SK-N-SH (cell line): ENCODE measurements at regions not wholly inside any gene's neighbourhood (a gene's known extent, or its start where the extent isn't known, plus 50 kb on each side); places are given as distances from the start of the nearest gene placed in this dataset.

Experiments
- CTCF ChIA-PET: fragments of 300-600, 350-600 bp; formaldehyde crosslinking; extraction: SDS; loops from one replicate; lab custom pipeline; 2021; lab: Yijun Ruan, JAX
- POLR2A ChIA-PET: fragments of 350-600 bp; sonication (Branson Sonifier 250); formaldehyde crosslinking; extraction: SDS; loops from one replicate; lab custom pipeline; 2020; ENCODE audit warnings: antibody characterized with exemption, inconsistent platforms; lab: Yijun Ruan, JAX
- DNase-seq: peaks from one replicate; pipeline ENCODE4 v3.0.0; 2012
- H2AFZ ChIP-seq: fragments of 200-600 bp; sonication (generic); 2 replicates; pipeline ENCODE4 v1.8.1; 2016; ENCODE audit warnings: antibody characterized with exemption, mild to moderate bottlenecking, low read depth
- H3F3A ChIP-seq: fragments of 200-600 bp; sonication (generic); replicated peaks from 2 replicates; pipeline ENCODE3; 2016; ENCODE audit warnings: antibody characterized with exemption, mild to moderate bottlenecking; ENCODE audit not compliant: insufficient read depth
- H3K27ac ChIP-seq, 2 experiments: fragments of 200-500 bp in 1 of 2; fragments of 200-600 bp in 1 of 2; sonication (Bioruptor generic) in 1 of 2; sonication (generic), shearing (Covaris generic) in 1 of 2; 2 replicates each; pipeline versions ENCODE4 v1.5.1 to v1.6.1; 2014 to 2016; ENCODE audit warnings: low read depth in 2 of 2, inconsistent platforms in 1 of 2, low read length in 1 of 2, mild to moderate bottlenecking in 1 of 2, mixed read lengths in 1 of 2
- H3K27me3 ChIP-seq: fragments of 200-600 bp; sonication (generic), shearing (Covaris generic); 2 replicates; pipeline ENCODE4 v1.6.1; 2016; ENCODE audit warnings: mixed run types; ENCODE audit not compliant: insufficient read depth
- H3K36me3 ChIP-seq, 2 experiments: fragments of 200-500 bp in 1 of 2; fragments of 200-600 bp in 1 of 2; sonication (Bioruptor generic) in 1 of 2; sonication (generic) in 1 of 2; replicated peaks in 1 of 2; 2 replicates each; pipeline versions ENCODE3 to v1.5.1; 2014 to 2016; ENCODE audit warnings: low read length in 1 of 2, mild to moderate bottlenecking in 1 of 2; ENCODE audit not compliant: insufficient read depth in 2 of 2, control insufficient read depth in 1 of 2
- H3K4me1 ChIP-seq, 2 experiments: fragments of 200-500 bp in 1 of 2; fragments of 200-600 bp in 1 of 2; sonication (Bioruptor generic) in 1 of 2; sonication (generic), shearing (Covaris generic) in 1 of 2; 2 replicates each; pipeline versions ENCODE4 v1.5.1 to v1.6.1; 2014 to 2016; ENCODE audit warnings: low read depth in 1 of 2, low read length in 1 of 2, mixed run types in 1 of 2; ENCODE audit not compliant: insufficient read depth in 2 of 2, control insufficient read depth in 1 of 2
- H3K4me2 ChIP-seq: fragments of 200-600 bp; sonication (generic), shearing (Covaris generic); 2 replicates; pipeline ENCODE4 v1.6.1; 2017; ENCODE audit warnings: mixed run types
- H3K4me3 ChIP-seq, 2 experiments: fragments of 200-500 bp in 1 of 2; fragments of 200-600 bp in 1 of 2; sonication (Bioruptor generic) in 1 of 2; sonication (generic), shearing (Covaris generic) in 1 of 2; 2 replicates each; pipeline versions ENCODE4 v1.5.1 to v1.8.1; 2014 to 2016; ENCODE audit warnings: low read depth in 2 of 2, inconsistent platforms in 1 of 2, low read length in 1 of 2, mild to moderate bottlenecking in 1 of 2, mixed read lengths in 1 of 2, moderate library complexity in 1 of 2
- H3K79me2 ChIP-seq: fragments of 200-600 bp; sonication (generic); 2 replicates; pipeline ENCODE4 v1.8.1; 2017; ENCODE audit warnings: mild to moderate bottlenecking; ENCODE audit not compliant: insufficient read depth
- H3K9ac ChIP-seq: fragments of 200-600 bp; sonication (generic); 2 replicates; pipeline ENCODE4 v1.6.1; 2017; ENCODE audit warnings: mixed run types
- H3K9me2 ChIP-seq: fragments of 200-600 bp; sonication (generic); 2 replicates; pipeline ENCODE4 v1.6.1; 2017; ENCODE audit warnings: mixed run types
- H3K9me3 ChIP-seq: fragments of 200-600 bp; sonication (generic); 2 replicates; pipeline ENCODE4 v1.6.1; 2017; ENCODE audit warnings: mixed run types, mild to moderate bottlenecking, moderate library complexity
- H4K20me1 ChIP-seq: fragments of 200-600 bp; sonication (generic); 2 replicates; pipeline ENCODE4 v1.6.1; 2017; ENCODE audit warnings: mild to moderate bottlenecking, mixed run types; ENCODE audit not compliant: insufficient read depth
- ELF1 ChIP-seq: IDR thresholded peaks from 2 replicates; pipeline ENCODE4 v1.4.0; 2012
- EP300 ChIP-seq, 2 experiments: IDR thresholded peaks; 2 replicates each; pipeline versions ENCODE4 v1.4.0 to v1.6.1; 2012; ENCODE audit warnings: borderline replicate concordance in 1 of 2, low read depth in 1 of 2, low read length in 1 of 2
- EZH2phosphoT487 ChIP-seq: fragments of 200-600 bp; sonication (generic); IDR thresholded peaks from 2 replicates; pipeline ENCODE4 v1.6.1; 2017; ENCODE audit warnings: low read depth, mixed run types, mild to moderate bottlenecking, antibody characterized with exemption, moderate library complexity, borderline replicate concordance
- FOSL2 ChIP-seq: IDR thresholded peaks from 2 replicates; pipeline ENCODE4 v1.4.0; 2012; ENCODE audit warnings: low read depth, mild to moderate bottlenecking, moderate library complexity, borderline replicate concordance
- FOXM1 ChIP-seq: IDR thresholded peaks from 2 replicates; pipeline ENCODE4 v1.4.0; 2012; ENCODE audit warnings: low read depth, mild to moderate bottlenecking
- GATA2 ChIP-seq: sonication (generic); formaldehyde crosslinking; IDR thresholded peaks from 2 replicates; pipeline ENCODE4 v1.5.0; 2020; ENCODE audit warnings: mild to moderate bottlenecking, missing genetic modification reagents
- MAX ChIP-seq: IDR thresholded peaks from 2 replicates; pipeline ENCODE4 v1.4.0; 2012; ENCODE audit warnings: low read depth
- MXI1 ChIP-seq: IDR thresholded peaks from 2 replicates; pipeline ENCODE4 v1.6.1; 2012; ENCODE audit warnings: mild to moderate bottlenecking, low read depth, low read length, improper control_type of control experiment
- NRF1 ChIP-seq: IDR thresholded peaks from 2 replicates; pipeline ENCODE4 v1.6.1; 2012; ENCODE audit warnings: low read depth, mild to moderate bottlenecking, low read length
- POLR2AphosphoS5 ChIP-seq: IDR thresholded peaks from 2 replicates; pipeline ENCODE4 v1.6.1; 2012; ENCODE audit warnings: low read depth, low read length
- REST ChIP-seq: IDR thresholded peaks from 2 replicates; pipeline ENCODE4 v1.6.1; 2012; ENCODE audit warnings: mild to moderate bottlenecking, low read depth, low read length, moderate library complexity
- RXRA ChIP-seq: IDR thresholded peaks from 2 replicates; pipeline ENCODE4 v1.4.0; 2012; ENCODE audit warnings: low read depth, mild to moderate bottlenecking, borderline replicate concordance
- SIN3A ChIP-seq: IDR thresholded peaks from 2 replicates; pipeline ENCODE4 v1.6.1; 2012; ENCODE audit warnings: low read depth, mild to moderate bottlenecking, low read length, moderate library complexity, borderline replicate concordance
- SMC3 ChIP-seq: IDR thresholded peaks from 2 replicates; pipeline ENCODE4 v1.6.1; 2012; ENCODE audit warnings: low read depth, low read length, improper control_type of control experiment
- TCF12 ChIP-seq: IDR thresholded peaks from 2 replicates; pipeline ENCODE4 v1.4.0; 2012
- WGBS: methylation state at CpG from one replicate; pipeline ENCODE4 v1.1.6; 2017; ENCODE audit warnings: low lambda C conversion rate; 5-methylcytosine and 5-hydroxymethylcytosine counted together
- TF ChIP-seq, protein P1 (sequence below): IDR thresholded peaks from 2 replicates; pipeline ENCODE4 v1.4.0; 2012; ENCODE audit warnings: low read depth, borderline replicate concordance
- TF ChIP-seq, protein P2 (sequence below): fragments of 200-600 bp; sonication (generic); IDR thresholded peaks from 2 replicates; pipeline ENCODE4 v1.6.1; 2017; ENCODE audit warnings: antibody characterized with exemption, mild to moderate bottlenecking, moderate library complexity

- Histone ChIP-seq H3K4me2 (no peak overlapping the region), H2AFZ (no peak overlapping the region), H3K9me2 (no peaks in the 10 kb centered on the region), H4K20me1 (no peaks in the 10 kb centered on the region)
- WGBS = 73% methylated on average over 17 of the region's 26 CpGs
- no peak for TF ChIP-seq POLR2AphosphoS5
- 0 out of 2 replicates have a peak, but pooled peaks have one; percentile 5 for TF ChIP-seq SMC3
- no peak for TF ChIP-seq ELF1
- TF ChIP-seq, protein P1, sequence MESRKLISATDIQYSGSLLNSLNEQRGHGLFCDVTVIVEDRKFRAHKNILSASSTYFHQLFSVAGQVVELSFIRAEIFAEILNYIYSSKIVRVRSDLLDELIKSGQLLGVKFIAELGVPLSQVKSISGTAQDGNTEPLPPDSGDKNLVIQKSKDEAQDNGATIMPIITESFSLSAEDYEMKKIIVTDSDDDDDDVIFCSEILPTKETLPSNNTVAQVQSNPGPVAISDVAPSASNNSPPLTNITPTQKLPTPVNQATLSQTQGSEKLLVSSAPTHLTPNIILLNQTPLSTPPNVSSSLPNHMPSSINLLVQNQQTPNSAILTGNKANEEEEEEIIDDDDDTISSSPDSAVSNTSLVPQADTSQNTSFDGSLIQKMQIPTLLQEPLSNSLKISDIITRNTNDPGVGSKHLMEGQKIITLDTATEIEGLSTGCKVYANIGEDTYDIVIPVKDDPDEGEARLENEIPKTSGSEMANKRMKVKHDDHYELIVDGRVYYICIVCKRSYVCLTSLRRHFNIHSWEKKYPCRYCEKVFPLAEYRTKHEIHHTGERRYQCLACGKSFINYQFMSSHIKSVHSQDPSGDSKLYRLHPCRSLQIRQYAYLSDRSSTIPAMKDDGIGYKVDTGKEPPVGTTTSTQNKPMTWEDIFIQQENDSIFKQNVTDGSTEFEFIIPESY = no peak
- no peak for TF ChIP-seq TCF12
- no peak for TF ChIP-seq MXI1
- TF ChIP-seq FOXM1 = no peak
- TF ChIP-seq, protein P2, sequence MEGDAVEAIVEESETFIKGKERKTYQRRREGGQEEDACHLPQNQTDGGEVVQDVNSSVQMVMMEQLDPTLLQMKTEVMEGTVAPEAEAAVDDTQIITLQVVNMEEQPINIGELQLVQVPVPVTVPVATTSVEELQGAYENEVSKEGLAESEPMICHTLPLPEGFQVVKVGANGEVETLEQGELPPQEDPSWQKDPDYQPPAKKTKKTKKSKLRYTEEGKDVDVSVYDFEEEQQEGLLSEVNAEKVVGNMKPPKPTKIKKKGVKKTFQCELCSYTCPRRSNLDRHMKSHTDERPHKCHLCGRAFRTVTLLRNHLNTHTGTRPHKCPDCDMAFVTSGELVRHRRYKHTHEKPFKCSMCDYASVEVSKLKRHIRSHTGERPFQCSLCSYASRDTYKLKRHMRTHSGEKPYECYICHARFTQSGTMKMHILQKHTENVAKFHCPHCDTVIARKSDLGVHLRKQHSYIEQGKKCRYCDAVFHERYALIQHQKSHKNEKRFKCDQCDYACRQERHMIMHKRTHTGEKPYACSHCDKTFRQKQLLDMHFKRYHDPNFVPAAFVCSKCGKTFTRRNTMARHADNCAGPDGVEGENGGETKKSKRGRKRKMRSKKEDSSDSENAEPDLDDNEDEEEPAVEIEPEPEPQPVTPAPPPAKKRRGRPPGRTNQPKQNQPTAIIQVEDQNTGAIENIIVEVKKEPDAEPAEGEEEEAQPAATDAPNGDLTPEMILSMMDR = peak; percentile 78
- TF ChIP-seq, all 33 proteins: peak for 2
- no peaks in the 10 kb centered on the region for H3K79me2 ChIP-seq
- ChIA-PET CTCF (interaction anchor here (0.6 to 11.5 kb wide), 19 partner anchors 10 to 733 kb away, joined by 3 to 408 read pairs (median 3); partner anchors contain the start of gene GLI2), POLR2A (no interaction called here)
- H3K4me3 ChIP-seq = no peak overlapping the region
- H3K9ac ChIP-seq = no peak overlapping the region
- H3K4me1 ChIP-seq = peaks cover 0 to 19% of the 10 kb centered on the region in 2 experiments; a peak in 1 of 4 replicates
- no peaks in the 10 kb centered on the region for H3K9me3 ChIP-seq
- H3K36me3 ChIP-seq = no peaks in the 10 kb centered on the region
- peak; percentile 67 for DNase-seq
- H3F3A ChIP-seq = peaks cover 11% of the 10 kb centered on the region
- H3K27me3 ChIP-seq = no peaks in the 10 kb centered on the region
- H3K27ac ChIP-seq = no peak overlapping the region
These were observed 208.0 kb downstream of the TFCP2L1 start for GRCh38 chr2:121076885-121077549.

DNA sequence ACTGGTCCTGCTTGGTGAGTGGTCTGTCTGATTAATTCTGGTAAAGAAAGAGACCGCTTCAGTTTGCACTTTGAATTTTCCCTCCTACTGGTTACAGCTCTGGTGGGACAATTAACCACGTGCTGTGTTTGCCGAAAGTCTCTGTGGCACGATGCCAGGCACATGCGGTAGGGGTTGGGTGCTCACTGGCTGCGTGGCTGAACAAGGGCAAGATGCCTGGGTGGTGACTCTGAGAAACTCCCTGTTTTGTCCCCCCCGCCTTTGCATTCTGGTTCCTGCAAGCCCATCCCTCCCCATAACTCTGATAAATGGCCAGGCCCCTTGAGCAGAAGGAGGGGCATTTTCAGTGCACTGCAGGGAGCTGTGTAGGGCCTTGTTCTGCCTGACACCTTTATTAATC lies 206.1 kb downstream of the TFCP2L1 start:
- DNase-seq = no peak
- Histone ChIP-seq H2AFZ (no peak overlapping the region), H3K27me3 (no peaks in the 10 kb centered on the region), H3K36me3 (no peaks in the 10 kb centered on the region), H4K20me1 (no peaks in the 10 kb centered on the region), H3K4me2 (no peak overlapping the region), H3K9me3 (no peaks in the 10 kb centered on the region), H3F3A (peaks cover 11% of the 10 kb centered on the region), H3K9me2 (no peaks in the 10 kb centered on the region), H3K9ac (no peak overlapping the region), H3K4me3 (no peak overlapping the region), H3K4me1 (peaks cover 0 to 19% of the 10 kb centered on the region in 2 experiments; a peak in 1 of 4 replicates), H3K27ac (no peak overlapping the region), H3K79me2 (no peaks in the 10 kb centered on the region)
- POLR2A ChIA-PET = no interaction called here
- 92% methylated on average over 7 of the region's 7 CpGs for WGBS
- CTCF ChIA-PET = interaction anchor here (0.6 to 11.5 kb wide), 21 partner anchors 8 to 969 kb away, joined by 3 to 408 read pairs (median 7); no protein-coding TSS in a partner anchor
- TF ChIP-seq REST (no peak), SIN3A (no peak), MAX (no peak), GATA2 (CRISPR knock-in tag) (no peak), RXRA (no peak), FOSL2 (no peak), EP300 (IDR thresholded peaks at IDR 0.05; ENCODE audit: borderline replicate concordance in 1 of 2, low read depth in 1 of 2, low read length in 1 of 2) (no peak), FOXM1 (no peak), MXI1 (no peak), NRF1 (no peak), EZH2phosphoT487 (no peak)
